Thyroid gland (tissue), 4 donors: ENCODE measurements at regions not wholly inside any gene's neighbourhood (a gene's known extent, or its start where the extent isn't known, plus 50 kb on each side); places are given as distances from the start of the nearest gene placed in this dataset.

Source experiments
- POLR2A ChIP-seq, 2 donors: fragments of 450-650 bp; IDR thresholded peaks; one replicate each; pipeline ENCODE4 v1.6.1; 2017; ENCODE audit warnings: antibody characterized with exemption in 2 of 2, mild to moderate bottlenecking in 2 of 2, moderate library complexity in 1 of 2
- TF ChIP-seq, protein P1 (sequence below), 6 experiments: fragments of 200-600 bp in 3 of 6; fragments of 450-650 bp in 3 of 6; sonication (generic) in 3 of 6; IDR thresholded peaks; one replicate each; pipeline ENCODE4 v1.5.1; 2016 to 2019; ENCODE audit warnings: antibody characterized with exemption in 6 of 6, mild to moderate bottlenecking in 2 of 6, inconsistent platforms in 1 of 6, moderate library complexity in 1 of 6

DNA sequence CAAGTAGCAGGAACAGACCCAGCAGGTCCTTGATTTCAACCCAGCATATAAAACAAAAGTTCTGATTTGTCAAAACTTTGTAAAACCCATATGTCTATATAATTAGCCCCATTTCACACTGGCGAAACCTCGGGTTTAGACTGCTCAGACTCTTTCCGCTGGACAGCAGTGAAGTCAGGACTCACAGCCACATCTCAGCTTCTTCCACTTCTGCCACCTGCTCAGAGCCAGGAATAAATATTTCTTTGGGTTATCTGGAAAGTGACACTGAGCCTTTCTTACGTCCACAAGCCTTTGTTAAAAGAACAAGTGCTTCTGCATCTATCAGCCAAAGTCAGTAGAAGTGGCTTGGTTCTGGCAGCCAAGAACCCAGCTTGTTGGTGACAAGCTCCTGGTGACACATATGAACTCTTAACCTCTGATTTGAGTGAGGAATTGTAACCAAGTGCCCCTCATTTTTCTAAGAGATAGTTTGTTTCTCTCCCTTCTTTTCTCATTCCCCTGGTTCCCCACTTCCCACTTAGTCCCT, 118.1 kb upstream of the CHD2 start:
- TF ChIP-seq, protein P1, sequence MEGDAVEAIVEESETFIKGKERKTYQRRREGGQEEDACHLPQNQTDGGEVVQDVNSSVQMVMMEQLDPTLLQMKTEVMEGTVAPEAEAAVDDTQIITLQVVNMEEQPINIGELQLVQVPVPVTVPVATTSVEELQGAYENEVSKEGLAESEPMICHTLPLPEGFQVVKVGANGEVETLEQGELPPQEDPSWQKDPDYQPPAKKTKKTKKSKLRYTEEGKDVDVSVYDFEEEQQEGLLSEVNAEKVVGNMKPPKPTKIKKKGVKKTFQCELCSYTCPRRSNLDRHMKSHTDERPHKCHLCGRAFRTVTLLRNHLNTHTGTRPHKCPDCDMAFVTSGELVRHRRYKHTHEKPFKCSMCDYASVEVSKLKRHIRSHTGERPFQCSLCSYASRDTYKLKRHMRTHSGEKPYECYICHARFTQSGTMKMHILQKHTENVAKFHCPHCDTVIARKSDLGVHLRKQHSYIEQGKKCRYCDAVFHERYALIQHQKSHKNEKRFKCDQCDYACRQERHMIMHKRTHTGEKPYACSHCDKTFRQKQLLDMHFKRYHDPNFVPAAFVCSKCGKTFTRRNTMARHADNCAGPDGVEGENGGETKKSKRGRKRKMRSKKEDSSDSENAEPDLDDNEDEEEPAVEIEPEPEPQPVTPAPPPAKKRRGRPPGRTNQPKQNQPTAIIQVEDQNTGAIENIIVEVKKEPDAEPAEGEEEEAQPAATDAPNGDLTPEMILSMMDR (IDR thresholded peaks at IDR 0.05) = no peak
- TF ChIP-seq POLR2A (IDR thresholded peaks at IDR 0.05) = no peak
